Spleen (tissue), 11 donors: ENCODE measurements at regions not wholly inside any gene's neighbourhood (a gene's known extent, or its start where the extent isn't known, plus 50 kb on each side); places are given as distances from the start of the nearest gene placed in this dataset.

Experiments
- DNase-seq: peaks from one replicate; pipeline ENCODE4 v3.0.0-alpha.2; 2020
- H3K27ac ChIP-seq, 8 donors: fragments of 200-600 bp; sonication (generic) in 7 of 8; 1 replicate in 4 of 8; 2 replicates in 4 of 8; pipeline versions ENCODE4 v1.5.0 to v1.8.0; 2016 to 2021; ENCODE audit warnings: inconsistent platforms in 4 of 8, mild to moderate bottlenecking in 4 of 8, moderate library complexity in 1 of 8
- H3K27me3 ChIP-seq, 7 donors: fragments of 200-600 bp; sonication (generic) in 6 of 7; replicated peaks in 1 of 7; 1 replicate in 4 of 7; 2 replicates in 3 of 7; pipeline versions ENCODE4 v1.5.0 to v1.8.0; 2016 to 2021; ENCODE audit warnings: inconsistent platforms in 3 of 7, mild to moderate bottlenecking in 1 of 7
- H3K36me3 ChIP-seq, 6 donors: fragments of 200-600 bp; sonication (generic) in 5 of 6; 1 replicate in 4 of 6; 2 replicates in 2 of 6; pipeline versions ENCODE4 v1.5.0 to v1.8.0; 2016 to 2021; ENCODE audit warnings: inconsistent platforms in 2 of 6
- H3K4me1 ChIP-seq, 6 donors: fragments of 200-600 bp; sonication (generic) in 5 of 6; 1 replicate in 3 of 6; 2 replicates in 3 of 6; pipeline versions ENCODE4 v1.5.0 to v1.8.0; 2016 to 2021; ENCODE audit warnings: inconsistent platforms in 3 of 6
- H3K4me3 ChIP-seq, 8 donors: fragments of 200-600 bp; sonication (generic) in 7 of 8; 1 replicate in 4 of 8; 2 replicates in 4 of 8; pipeline versions ENCODE4 v1.5.0 to v1.8.0; 2016 to 2021; ENCODE audit warnings: inconsistent platforms in 4 of 8, mild to moderate bottlenecking in 4 of 8, moderate library complexity in 2 of 8
- H3K9me3 ChIP-seq, 8 donors: fragments of 200-600 bp; sonication (generic) in 7 of 8; 1 replicate in 4 of 8; 2 replicates in 4 of 8; pipeline versions ENCODE4 v1.5.0 to v1.8.0; 2016 to 2021; ENCODE audit warnings: inconsistent platforms in 4 of 8
- CTCF ChIP-seq, 11 experiments: fragments of 200-600 bp in 7 of 11; fragments of 450-650 bp in 4 of 11; sonication (generic) in 4 of 11; IDR thresholded peaks in 8 of 11; conservative IDR thresholded peaks in 3 of 11; 1 replicate in 7 of 11; 2 replicates in 4 of 11; pipeline versions ENCODE4 v1.4.0 to v1.8.0; 2016 to 2021; ENCODE audit warnings: antibody characterized with exemption in 11 of 11, inconsistent platforms in 4 of 11, mild to moderate bottlenecking in 1 of 11
- POLR2A ChIP-seq, 3 donors: fragments of 450-650 bp; IDR thresholded peaks; one replicate each; pipeline ENCODE4 v1.5.1; 2017; ENCODE audit warnings: antibody characterized with exemption in 3 of 3, mild to moderate bottlenecking in 1 of 3
- POLR2AphosphoS5 ChIP-seq, 3 donors: sonication (generic); formaldehyde crosslinking; IDR thresholded peaks; one replicate each; pipeline ENCODE4 v1.5.1; 2017; ENCODE audit warnings: antibody characterized with exemption in 3 of 3
- WGBS, 5 donors: extraction: QIAGEN DNeasy Blood & Tissue Kit in 3 of 5; methylation state at CpG; one replicate each; pipeline versions ENCODE4 v1.1.5 to v1.1.7; 2013 to 2018; 5-methylcytosine and 5-hydroxymethylcytosine counted together
- intact Hi-C: fragments of 100-400 bp; cut with DNase I; formaldehyde crosslinking; loops from one replicate; pipeline ENCODE4 v1.15.0; 2023; ENCODE audit warnings: low total_unique reads
- donor health status: healthy with polysubstance abuse.
- donor health status: DM: no; HTN: no; CAD: no; lungs with moderate emphysema.
- donor health status: DM: no; HTN: no; CAD: no.
- donor health status: Bipolar disorder and iron deficiency.
- donor health status: healthy.
- donor health status: DM: no; HTN: no; CAD: no.
- donor health status: DM: yes; HTN: yes; CAD: no.

GRCh38 chr2:234166531-234166930 lies 116.0 kb downstream of the SPP2 start:
- intact Hi-C loops = no loop called here
- 66 to 81% (median 77%) methylated on average over 3 of the region's 3 CpGs for WGBS, 5 donors

GRCh38 chr2:234165421-234165820 lies 114.9 kb downstream of the SPP2 start:
- intact Hi-C loops = no loop called here
- WGBS, 5 donors = 67 to 96% (median 76%) methylated on average over 5 of the region's 5 CpGs

More at GRCh38 chr2:234166531-234166930, 116.0 kb downstream of the SPP2 start:
- TF ChIP-seq POLR2A (IDR thresholded peaks at IDR 0.05) (no peak), POLR2AphosphoS5 (IDR thresholded peaks at IDR 0.05) (no peak), CTCF (IDR thresholded peaks at IDR 0.05 in 8 of 11, conservative IDR thresholded peaks at IDR 0.05 in 3 of 11) (no peak)
- Histone ChIP-seq H3K27ac (no peak overlapping the region), H3K4me1 (peaks cover 6 to 37% (median 20%) of the 10 kb centered on the region in 6 donors), H3K36me3 (no peaks in the 10 kb centered on the region), H3K9me3 (no peaks in the 10 kb centered on the region), H3K27me3 (no peaks in the 10 kb centered on the region), H3K4me3 (no peak overlapping the region)
- no peak for DNase-seq

GRCh38 chr2:234164493-234165413 lies 114.3 kb downstream of the SPP2 start:
- H3K4me1 ChIP-seq = peaks cover 6 to 37% (median 20%) of the 10 kb centered on the region in 6 donors
- H3K4me3 ChIP-seq = no peak overlapping the region
- H3K27ac ChIP-seq = peak overlapping the region in 4 of 8 donors; percentile 13 to 61 (median 42)
- TF ChIP-seq POLR2AphosphoS5 (IDR thresholded peaks at IDR 0.05) (peak; percentile 61 to 75 (median 69)), CTCF (IDR thresholded peaks at IDR 0.05 in 8 of 11, conservative IDR thresholded peaks at IDR 0.05 in 3 of 11) (no peak), POLR2A (IDR thresholded peaks at IDR 0.05) (no peak)
- no peaks in the 10 kb centered on the region for H3K9me3 ChIP-seq
- no peaks in the 10 kb centered on the region for H3K36me3 ChIP-seq
- 40 to 53% (median 43%) methylated on average over 19 of the region's 19 CpGs for WGBS, 5 donors
- DNase-seq = peak; percentile 94
- intact Hi-C loops = no loop called here
- no peaks in the 10 kb centered on the region for H3K27me3 ChIP-seq

More at GRCh38 chr2:234165421-234165820, 114.9 kb downstream of the SPP2 start:
- Histone ChIP-seq H3K4me1 (peaks cover 6 to 37% (median 20%) of the 10 kb centered on the region in 6 donors), H3K27ac (peak overlapping the region in 3 of 8 donors; percentile 13 to 61 (median 41)), H3K9me3 (no peaks in the 10 kb centered on the region), H3K4me3 (no peak overlapping the region), H3K27me3 (no peaks in the 10 kb centered on the region), H3K36me3 (no peaks in the 10 kb centered on the region)
- TF ChIP-seq POLR2AphosphoS5 (IDR thresholded peaks at IDR 0.05) (no peak), CTCF (IDR thresholded peaks at IDR 0.05 in 8 of 11, conservative IDR thresholded peaks at IDR 0.05 in 3 of 11) (no peak)
- DNase-seq = no peak

- H3K9me3 ChIP-seq = no peaks in the 10 kb centered on the region
- intact Hi-C loops = no loop called here
- no peak overlapping the region for H3K4me3 ChIP-seq
- H3K27ac ChIP-seq = no peak overlapping the region
- H3K27me3 ChIP-seq = no peaks in the 10 kb centered on the region
- DNase-seq = no peak
- no peak for TF ChIP-seq POLR2AphosphoS5 (IDR thresholded peaks at IDR 0.05)
- TF ChIP-seq CTCF (IDR thresholded peaks at IDR 0.05 in 8 of 11, conservative IDR thresholded peaks at IDR 0.05 in 3 of 11) = no peak
- TF ChIP-seq POLR2A (IDR thresholded peaks at IDR 0.05) = no peak
- no peaks in the 10 kb centered on the region for H3K36me3 ChIP-seq
- 86 to 87% (median 87%) methylated on average over 7 of the region's 7 CpGs for WGBS, 5 donors
- peaks cover 6 to 37% (median 18%) of the 10 kb centered on the region in 6 donors for H3K4me1 ChIP-seq
These were observed 113.1 kb downstream of the SPP2 start for GRCh38 chr2:234163510-234164045.
